Pons (tissue), 1 donor: ENCODE measurements at regions not wholly inside any gene's neighbourhood (a gene's known extent, or its start where the extent isn't known, plus 50 kb on each side); places are given as distances from the start of the nearest gene placed in this dataset.
"Not testable (repeated sequence)": the region's sequence is repeated elsewhere in the genome, so short reads cannot be mapped to it uniquely, and the experiment has no call there.

Source experiments
- DNase-seq: peaks from one replicate; pipeline ENCODE4 v3.0.0-alpha.2; 2016; ENCODE audit warnings: low spot score

- DNase-seq: no peak
Observed at GRCh38 chr2:107558295-107558694, 268.4 kb upstream of the RGPD4 start.

- DNase-seq: no peak
Observed at GRCh38 chr2:107569496-107569895, 257.2 kb upstream of the RGPD4 start.

- no peak for DNase-seq
Observed at GRCh38 chr2:107570876-107571275, 255.8 kb upstream of the RGPD4 start.

- not testable (repeated sequence) for DNase-seq
Observed at GRCh38 chr2:107572890-107573289, 253.8 kb upstream of the RGPD4 start.

GRCh38 chr2:107576991-107577390, 249.7 kb upstream of the RGPD4 start:
- DNase-seq: no peak

GRCh38 chr2:107582487-107582886, 244.2 kb upstream of the RGPD4 start:
- no peak for DNase-seq

- no peak for DNase-seq
Observed at GRCh38 chr2:107584577-107584976, 242.1 kb upstream of the RGPD4 start.

- no peak for DNase-seq
Observed at GRCh38 chr2:107585851-107586250, 240.8 kb upstream of the RGPD4 start.

GRCh38 chr2:107588181-107588580, 238.5 kb upstream of the RGPD4 start:
- no peak for DNase-seq

- no peak for DNase-seq
Observed at GRCh38 chr2:107589079-107589491, 237.6 kb upstream of the RGPD4 start.

GRCh38 chr2:107591561-107592279, 235.0 kb upstream of the RGPD4 start:
- no peak for DNase-seq

GRCh38 chr2:107592280-107592624, 234.4 kb upstream of the RGPD4 start:
- DNase-seq: no peak

GRCh38 chr2:107595285-107595684, 231.4 kb upstream of the RGPD4 start:
- DNase-seq: no peak

- DNase-seq: no peak
Observed at GRCh38 chr2:107595749-107596148, 230.9 kb upstream of the RGPD4 start.

GRCh38 chr2:107597507-107597906, 229.2 kb upstream of the RGPD4 start:
- DNase-seq: no peak

- DNase-seq: no peak
Observed at GRCh38 chr2:107602801-107603200, 223.9 kb upstream of the RGPD4 start.

- no peak for DNase-seq
Observed at GRCh38 chr2:107607054-107607453, 219.6 kb upstream of the RGPD4 start.

- DNase-seq: no peak
Observed at GRCh38 chr2:107607473-107607872, 219.2 kb upstream of the RGPD4 start.

GRCh38 chr2:107615039-107615438, 211.7 kb upstream of the RGPD4 start:
- DNase-seq: no peak

GRCh38 chr2:107618769-107619168, 207.9 kb upstream of the RGPD4 start:
- no peak for DNase-seq

GRCh38 chr2:107621186-107622165, 205.2 kb upstream of the RGPD4 start:
- no peak for DNase-seq

GRCh38 chr2:107622741-107623310, 203.9 kb upstream of the RGPD4 start:
- DNase-seq: no peak

GRCh38 chr2:107625982-107626381, 200.7 kb upstream of the RGPD4 start:
- DNase-seq: no peak
